ENCODE measurements at regions not wholly inside any gene's neighbourhood (a gene's known extent, or its start where the extent isn't known, plus 50 kb on each side); places are given as distances from the start of the nearest gene placed in this dataset.

GRCh38 chr2:71897137-71897480 lies 250.6 kb downstream of the CYP26B1 start:
- no peak for TF ChIP-seq CTCF (conservative IDR thresholded peaks at IDR 0.05; ENCODE audit: low read depth, low read length)
- no peak for TF ChIP-seq EZH2 (IDR thresholded peaks at IDR 0.05; ENCODE audit: borderline replicate concordance, low read depth, low read length, poor library complexity, severe bottlenecking)

Data from A673 (cell line).